OCI-LY1 (cell line): ENCODE measurements at regions not wholly inside any gene's neighbourhood (a gene's known extent, or its start where the extent isn't known, plus 50 kb on each side); places are given as distances from the start of the nearest gene placed in this dataset.

Experiments
- CTCF ChIP-seq: fragments of 200-600 bp; sonication (generic), shearing (Covaris generic); IDR thresholded peaks from 2 replicates; pipeline ENCODE4 v1.5.1; 2017; ENCODE audit warnings: mild to moderate bottlenecking, antibody characterized with exemption, low read length, moderate library complexity, mixed read lengths
- EZH2 ChIP-seq: fragments of 200-600 bp; sonication (generic), shearing (Covaris generic); IDR thresholded peaks from 2 replicates; pipeline ENCODE4 v1.8.0; 2017; ENCODE audit warnings: borderline replicate concordance, mixed run types, mild to moderate bottlenecking, antibody characterized with exemption, low read length, moderate library complexity, mixed read lengths

GRCh38 chr1:70496181-70496580, 85.1 kb downstream of the CTH start:
- no peak for TF ChIP-seq EZH2
- no peak for TF ChIP-seq CTCF
